SW 1271 (cell line): ENCODE measurements at regions not wholly inside any gene's neighbourhood (a gene's known extent, or its start where the extent isn't known, plus 50 kb on each side); places are given as distances from the start of the nearest gene placed in this dataset.

Experiments used
- DNase-seq, 2 experiments: peaks; one replicate each; lab custom pipeline; 2025; lab: John Stamatoyannopoulos, UW

GRCh38 chr14:98754343-98755020 is 517.5 kb downstream of the BCL11B start:
- DNase-seq = no peak

GRCh38 chr14:98756749-98757148 is 515.2 kb downstream of the BCL11B start:
- no peak for DNase-seq

GRCh38 chr14:98758440-98758839 is 513.6 kb downstream of the BCL11B start:
- DNase-seq = no peak

GRCh38 chr14:98761993-98762392 is 510.0 kb downstream of the BCL11B start:
- DNase-seq = no peak

GRCh38 chr14:98766818-98767217 is 505.2 kb downstream of the BCL11B start:
- DNase-seq = no peak

GRCh38 chr14:98769326-98769725 is 502.7 kb downstream of the BCL11B start:
- DNase-seq = no peak

- no peak for DNase-seq
Observed at GRCh38 chr14:98770151-98770550, 501.8 kb downstream of the BCL11B start.

- no peak for DNase-seq
Observed at GRCh38 chr14:98773814-98774213, 498.2 kb downstream of the BCL11B start.

GRCh38 chr14:98775892-98776291 is 496.1 kb downstream of the BCL11B start:
- no peak for DNase-seq

- DNase-seq = no peak
Observed at GRCh38 chr14:98782062-98782461, 489.9 kb downstream of the BCL11B start.

GRCh38 chr14:98785578-98785977 is 486.4 kb downstream of the BCL11B start:
- no peak for DNase-seq

- no peak for DNase-seq
Observed at GRCh38 chr14:98786456-98786855, 485.5 kb downstream of the BCL11B start.

GRCh38 chr14:98791661-98792060 is 480.3 kb downstream of the BCL11B start:
- DNase-seq = no peak

GRCh38 chr14:98792171-98792570 is 479.8 kb downstream of the BCL11B start:
- DNase-seq = no peak

- no peak for DNase-seq
Observed at GRCh38 chr14:98798099-98798498, 473.9 kb downstream of the BCL11B start.

GRCh38 chr14:98799891-98800290 is 472.1 kb downstream of the BCL11B start:
- no peak for DNase-seq

GRCh38 chr14:98802044-98802443 is 470.0 kb downstream of the BCL11B start:
- no peak for DNase-seq

- DNase-seq = no peak
Observed at GRCh38 chr14:98803196-98803595, 468.8 kb downstream of the BCL11B start.

- DNase-seq = no peak
Observed at GRCh38 chr14:98808494-98809407, 463.2 kb downstream of the BCL11B start.

- no peak for DNase-seq
Observed at GRCh38 chr14:98816195-98816594, 455.8 kb downstream of the BCL11B start.

GRCh38 chr14:98816720-98817119 is 455.3 kb downstream of the BCL11B start:
- no peak for DNase-seq

- DNase-seq = no peak
Observed at GRCh38 chr14:98819132-98819866, 452.7 kb downstream of the BCL11B start.

- no peak for DNase-seq
Observed at GRCh38 chr14:98819867-98820206, 452.2 kb downstream of the BCL11B start.
